Neuron (in vitro differentiated cells): ENCODE measurements at regions not wholly inside any gene's neighbourhood (a gene's known extent, or its start where the extent isn't known, plus 50 kb on each side); places are given as distances from the start of the nearest gene placed in this dataset.
"Not testable (repeated sequence)": the region's sequence is repeated elsewhere in the genome, so short reads cannot be mapped to it uniquely, and the experiment has no call there.

Source experiments
- H2AFZ ChIP-seq: one replicate; pipeline ENCODE4 v1.6.1; 2013; ENCODE audit warnings: low read depth, mild to moderate bottlenecking, inconsistent platforms, low read length, moderate library complexity
- H3K27me3 ChIP-seq: one replicate; pipeline ENCODE4 v1.6.1; 2013; ENCODE audit warnings: low read length; ENCODE audit not compliant: insufficient read depth
- H3K36me3 ChIP-seq: one replicate; pipeline ENCODE4 v1.6.1; 2013; ENCODE audit warnings: low read length; ENCODE audit not compliant: insufficient read depth
- H3K4me1 ChIP-seq: one replicate; pipeline ENCODE4 v1.6.1; 2013; ENCODE audit warnings: low read length; ENCODE audit not compliant: insufficient read depth
- H3K4me3 ChIP-seq: 2 replicates; pipeline ENCODE4 v1.5.1; 2013; ENCODE audit warnings: mild to moderate bottlenecking, low read length, moderate library complexity
- H3K9me3 ChIP-seq: one replicate; pipeline ENCODE4 v1.6.1; 2013; ENCODE audit warnings: low read length

DNA sequence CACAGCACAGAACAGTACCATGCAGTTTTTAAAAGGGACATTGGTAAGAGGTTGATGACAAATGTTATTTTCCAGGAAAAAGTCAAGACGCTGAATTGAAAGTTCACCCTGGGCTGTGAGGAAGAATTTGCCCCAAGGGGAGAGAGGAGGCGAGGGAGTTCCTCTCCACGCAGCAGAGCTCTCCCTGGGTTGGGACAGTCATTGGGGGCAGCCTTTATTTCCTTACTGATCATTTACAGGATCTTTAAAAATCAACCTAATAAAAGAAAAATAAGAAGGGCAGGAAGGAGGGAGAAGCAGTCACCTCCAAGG, 49.9 kb upstream of the WNT7B start:
- Histone ChIP-seq H3K9me3 (no peaks in the 10 kb centered on the region), H2AFZ (peak overlapping the region; percentile 34), H3K27me3 (peaks cover 69% of the 10 kb centered on the region), H3K36me3 (no peaks in the 10 kb centered on the region), H3K4me1 (peaks cover 4% of the 10 kb centered on the region), H3K4me3 (peak overlapping the region; percentile 34)

DNA sequence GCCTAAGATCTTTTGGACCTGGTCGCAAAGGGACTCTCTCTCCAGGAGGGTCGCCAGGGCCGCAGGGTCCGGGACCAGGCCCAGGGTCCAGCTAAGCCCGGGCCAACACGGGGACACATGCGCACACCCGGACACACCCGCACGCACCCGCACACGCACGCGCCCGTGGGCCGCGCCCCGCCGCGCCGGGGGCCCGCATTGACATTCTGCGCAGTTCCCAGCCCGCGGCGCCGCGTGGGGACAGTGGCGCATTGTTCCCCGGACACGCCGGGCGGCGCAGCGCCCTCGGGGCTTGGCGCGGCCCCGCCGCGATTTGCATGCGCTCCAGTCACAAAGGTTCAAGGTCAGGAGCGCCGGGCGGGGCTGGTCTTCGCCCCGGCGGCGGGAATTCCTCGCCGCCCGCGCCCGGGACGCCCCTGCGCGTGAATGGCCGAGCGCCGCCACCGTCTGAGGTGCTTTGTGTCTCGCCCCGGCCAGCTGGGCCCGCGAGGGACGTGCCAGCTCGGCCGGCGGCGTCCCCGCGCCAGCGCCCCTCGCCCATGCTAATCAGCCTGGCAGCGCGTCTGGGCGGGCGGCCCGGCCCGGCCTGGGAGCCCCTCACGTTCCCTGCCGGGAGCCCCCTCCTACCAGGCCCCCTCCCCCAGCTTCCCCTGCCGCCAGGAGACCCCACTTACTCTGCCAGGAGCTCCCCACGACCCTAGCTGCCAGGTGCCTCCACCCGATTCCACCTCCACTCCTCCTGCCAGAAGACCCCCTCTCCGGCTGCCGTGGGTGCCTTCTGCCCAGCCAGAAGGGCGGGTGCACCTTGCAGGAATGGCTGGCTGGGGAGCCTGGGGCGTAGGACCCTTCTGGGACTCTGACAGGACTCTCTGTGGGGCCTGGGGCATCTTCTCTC, 50.5 kb upstream of the WNT7B start:
- peaks cover 4% of the 10 kb centered on the region for H3K4me1 ChIP-seq
- H2AFZ ChIP-seq: peak overlapping the region; percentile 34
- H3K36me3 ChIP-seq: no peaks in the 10 kb centered on the region
- peaks cover 69% of the 10 kb centered on the region for H3K27me3 ChIP-seq
- no peaks in the 10 kb centered on the region for H3K9me3 ChIP-seq
- peak overlapping the region; percentile 34 for H3K4me3 ChIP-seq

DNA sequence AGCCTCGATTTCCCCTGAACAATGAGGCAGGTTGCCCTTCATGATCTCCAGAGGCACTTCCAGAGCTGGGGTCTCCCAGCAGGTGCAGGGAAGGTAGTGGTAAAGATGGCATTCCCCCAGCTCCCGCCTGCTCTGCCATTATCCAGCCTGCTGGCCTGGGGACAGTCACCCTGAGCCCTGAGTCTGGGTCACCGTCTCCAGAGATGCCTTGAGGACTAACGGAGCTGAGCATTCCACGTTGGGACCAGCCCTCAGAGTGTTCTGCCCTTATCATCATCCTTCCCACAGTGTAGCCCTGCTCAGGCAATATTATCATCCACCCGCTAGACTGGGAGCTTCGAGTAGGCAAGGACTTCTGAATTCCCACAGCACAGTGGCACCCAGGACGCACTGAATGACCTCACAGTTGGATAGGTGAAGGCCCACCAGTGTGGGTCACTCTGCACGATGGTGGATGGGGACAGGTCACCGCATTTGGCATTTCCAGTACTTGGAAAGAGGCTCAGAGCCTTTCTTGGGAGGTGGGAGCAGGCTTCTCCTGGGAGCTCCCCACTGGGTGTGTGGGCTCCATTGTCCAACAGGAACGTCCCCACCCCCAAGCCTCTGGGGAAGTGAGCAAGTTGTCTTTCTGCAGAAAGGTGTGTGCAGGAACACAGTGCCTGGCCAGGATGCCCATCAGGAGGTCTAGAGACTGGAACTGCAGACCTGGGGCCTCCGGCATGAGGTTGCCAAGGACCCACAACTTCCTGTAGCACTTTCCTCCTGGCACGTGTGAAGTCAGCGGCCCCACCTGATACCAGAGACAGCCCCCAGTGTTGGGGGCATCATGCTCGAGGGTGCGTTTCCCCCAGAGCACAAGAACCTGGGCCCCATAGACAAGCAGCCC, 51.4 kb upstream of the WNT7B start:
- Histone ChIP-seq H3K4me1 (peaks cover 4% of the 10 kb centered on the region), H3K27me3 (peaks cover 63% of the 10 kb centered on the region), H3K4me3 (no peak overlapping the region), H2AFZ (no peak overlapping the region), H3K36me3 (no peaks in the 10 kb centered on the region), H3K9me3 (no peaks in the 10 kb centered on the region)

DNA sequence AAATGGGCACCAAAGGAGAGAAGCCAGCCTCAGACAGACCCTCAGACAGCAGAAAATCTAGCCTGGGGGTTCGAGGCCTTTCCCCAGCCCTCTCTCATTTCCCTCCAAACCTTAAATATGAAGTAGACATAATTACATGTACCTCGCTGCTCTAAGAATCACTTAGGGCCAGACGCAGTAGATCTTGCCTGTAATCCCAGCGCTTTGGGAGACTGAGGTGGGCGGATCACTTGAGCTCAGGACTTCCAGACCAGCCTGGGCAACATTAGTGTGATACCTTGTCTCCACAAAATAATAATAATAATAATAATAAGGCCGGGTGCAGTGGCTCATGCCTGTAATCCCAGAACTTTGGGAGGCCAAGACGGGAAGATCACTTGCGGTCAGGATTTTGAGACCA, 52.1 kb upstream of the WNT7B start:
- peaks cover 57% of the 10 kb centered on the region for H3K27me3 ChIP-seq
- H3K4me3 ChIP-seq: no peak overlapping the region
- no peaks in the 10 kb centered on the region for H3K36me3 ChIP-seq
- no peak overlapping the region for H2AFZ ChIP-seq
- no peaks in the 10 kb centered on the region for H3K9me3 ChIP-seq
- H3K4me1 ChIP-seq: peaks cover 4% of the 10 kb centered on the region

DNA sequence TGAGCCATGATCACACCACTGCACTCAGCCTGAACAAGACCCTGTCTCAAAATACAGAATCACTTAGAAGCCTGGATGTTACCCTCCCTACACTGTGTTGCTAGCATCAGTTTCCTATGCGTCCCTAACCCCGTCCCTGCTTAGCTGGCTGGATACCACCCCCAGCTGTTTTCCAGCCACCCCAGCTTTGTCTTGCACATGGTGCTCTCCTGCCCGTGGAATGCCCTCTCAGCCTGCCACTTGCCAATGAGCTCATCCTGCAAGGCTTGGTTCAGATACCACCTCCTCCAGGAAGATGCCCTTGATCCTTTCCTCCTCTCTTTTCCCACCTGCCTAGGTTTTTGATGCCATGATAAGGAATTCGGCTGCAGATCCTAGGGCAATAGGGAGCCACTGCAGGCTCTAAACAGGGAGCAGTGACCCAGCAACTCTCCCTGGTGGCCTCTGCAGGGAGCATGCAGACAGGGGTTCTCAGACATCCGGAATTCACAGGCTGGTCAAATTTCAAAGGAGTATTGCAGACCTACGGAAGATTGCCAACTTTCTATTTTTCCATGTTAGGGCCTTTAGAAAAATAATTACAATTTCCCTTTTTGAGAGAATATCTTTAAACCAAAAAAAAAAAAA, 52.7 kb upstream of the WNT7B start:
- Histone ChIP-seq H2AFZ (no peak overlapping the region), H3K27me3 (peaks cover 51% of the 10 kb centered on the region), H3K9me3 (no peaks in the 10 kb centered on the region), H3K36me3 (no peaks in the 10 kb centered on the region), H3K4me1 (peaks cover 4% of the 10 kb centered on the region), H3K4me3 (no peak overlapping the region)

DNA sequence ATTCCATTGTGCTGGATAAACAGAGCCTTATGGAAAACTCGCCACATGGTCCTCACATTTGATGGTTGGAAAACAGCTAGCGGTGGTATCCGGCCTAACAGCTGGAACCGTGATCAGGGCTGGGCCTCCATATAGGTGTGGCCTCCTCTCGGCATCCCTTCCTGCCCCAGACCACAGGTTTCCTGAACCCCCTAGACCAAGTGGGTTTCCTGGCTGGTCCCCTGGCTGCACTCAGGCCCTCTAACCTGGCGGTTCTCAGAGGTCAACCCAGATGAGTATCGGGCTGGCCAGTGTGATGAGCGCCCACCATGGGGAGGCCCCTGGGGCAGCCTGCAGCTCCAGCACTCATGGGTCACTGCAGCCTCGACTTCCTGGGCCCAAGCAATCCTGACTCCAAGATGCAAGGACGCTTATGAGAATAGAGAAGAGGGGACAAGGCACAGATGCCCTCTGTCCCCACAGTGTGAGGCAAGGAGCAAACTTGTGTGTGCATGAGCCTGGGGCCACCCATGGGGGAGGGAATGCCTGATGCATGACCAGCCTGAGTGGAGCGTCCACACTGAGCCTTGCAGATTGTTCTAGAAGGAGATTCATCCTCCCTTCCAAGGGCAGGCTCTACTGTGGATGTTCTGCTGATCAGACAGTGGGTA, 53.4 kb upstream of the WNT7B start:
- H3K4me1 ChIP-seq: peaks cover 4% of the 10 kb centered on the region
- no peak overlapping the region for H3K4me3 ChIP-seq
- no peaks in the 10 kb centered on the region for H3K36me3 ChIP-seq
- H3K27me3 ChIP-seq: peaks cover 47% of the 10 kb centered on the region
- no peaks in the 10 kb centered on the region for H3K9me3 ChIP-seq
- H2AFZ ChIP-seq: no peak overlapping the region

DNA sequence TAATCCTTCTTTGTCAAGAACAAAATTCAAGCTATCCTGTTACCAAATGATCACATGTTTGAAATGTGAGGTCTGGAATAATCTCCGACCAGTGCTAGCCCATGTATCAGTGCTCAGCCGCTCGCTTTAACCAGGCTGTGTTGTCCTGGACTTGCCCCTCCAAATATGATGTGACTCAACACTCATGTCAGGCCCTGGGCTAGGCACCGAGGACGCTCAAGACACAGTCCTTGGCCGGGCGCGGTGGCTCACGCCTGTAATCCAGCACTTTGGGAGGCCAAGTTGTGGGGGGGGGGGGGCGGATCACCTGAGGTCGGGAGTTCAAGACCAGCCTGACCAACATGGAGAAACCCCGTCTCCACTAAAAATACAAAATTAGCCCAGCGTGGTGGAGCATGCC, 54.1 kb upstream of the WNT7B start:
- Histone ChIP-seq H2AFZ (no peak overlapping the region), H3K9me3 (no peaks in the 10 kb centered on the region), H3K4me1 (peaks cover 4% of the 10 kb centered on the region), H3K36me3 (no peaks in the 10 kb centered on the region), H3K4me3 (no peak overlapping the region), H3K27me3 (peaks cover 40% of the 10 kb centered on the region)

DNA sequence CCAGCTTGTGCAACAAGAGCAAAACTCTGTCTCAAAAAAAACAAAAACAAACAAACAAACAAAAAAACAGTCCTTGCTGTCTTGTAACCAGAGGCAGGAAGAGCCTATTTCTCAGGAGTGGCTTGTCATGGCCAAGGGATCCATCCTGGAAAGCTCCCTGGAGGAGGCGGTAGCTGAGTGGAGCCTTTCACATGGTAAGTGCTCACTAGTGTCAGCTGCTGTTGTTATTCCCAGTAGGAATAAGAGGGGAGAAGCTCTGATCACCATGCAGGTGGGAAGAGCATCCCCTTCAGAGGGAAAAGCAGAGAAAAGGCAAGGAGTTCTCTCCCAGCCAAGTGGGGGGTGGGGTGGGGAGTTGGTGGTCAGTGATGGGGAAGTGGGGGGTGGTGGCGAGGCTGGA, 54.6 kb upstream of the WNT7B start:
- Histone ChIP-seq H3K27me3 (peaks cover 35% of the 10 kb centered on the region), H3K4me1 (peaks cover 8% of the 10 kb centered on the region), H3K4me3 (no peak overlapping the region), H3K36me3 (no peaks in the 10 kb centered on the region), H3K9me3 (no peaks in the 10 kb centered on the region), H2AFZ (no peak overlapping the region)

DNA sequence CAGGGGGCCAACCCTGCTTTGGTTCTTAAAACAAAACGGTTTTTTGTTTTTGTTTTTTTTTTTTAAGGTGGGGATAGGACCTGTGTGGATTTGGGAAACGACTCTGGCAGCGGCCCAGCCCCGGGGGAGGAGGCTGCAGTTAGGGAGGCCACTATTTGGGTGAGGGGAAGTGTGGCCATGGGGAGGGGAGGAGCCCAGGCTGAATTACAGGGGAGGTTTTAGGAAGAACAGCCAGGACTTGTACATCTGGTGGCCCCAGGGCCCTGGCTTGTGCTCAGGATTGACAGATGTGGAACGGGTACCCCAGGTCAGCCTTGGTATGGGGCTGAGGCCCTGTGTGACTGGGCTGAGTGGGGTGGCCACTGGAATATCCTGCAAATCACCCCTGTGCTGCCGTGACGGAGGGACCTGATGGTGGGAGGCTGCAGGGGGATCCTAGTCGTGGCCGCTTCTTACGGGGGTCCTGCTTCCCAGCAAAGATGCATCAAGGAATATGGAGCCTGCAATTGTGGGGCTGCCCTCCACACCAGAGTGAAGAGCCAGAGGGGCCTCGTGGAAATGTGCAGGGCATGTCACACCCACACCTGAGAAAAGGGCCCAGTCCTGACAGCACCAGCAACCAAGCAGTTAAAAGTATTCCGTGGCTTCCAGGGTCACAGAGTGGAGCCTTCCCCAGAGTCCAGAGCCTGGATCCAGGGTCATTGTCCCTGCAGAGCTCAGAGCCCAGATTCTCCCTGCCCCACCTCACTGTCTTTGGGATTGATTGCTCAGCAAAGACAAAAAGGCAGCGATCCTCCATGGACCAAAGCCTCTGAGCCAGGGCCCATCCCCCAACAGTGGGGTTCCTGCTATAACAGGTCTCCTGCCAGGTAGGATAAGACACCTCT, 55.2 kb upstream of the WNT7B start:
- H3K27me3 ChIP-seq: peaks cover 28% of the 10 kb centered on the region
- H3K9me3 ChIP-seq: no peaks in the 10 kb centered on the region
- H2AFZ ChIP-seq: no peak overlapping the region

DNA sequence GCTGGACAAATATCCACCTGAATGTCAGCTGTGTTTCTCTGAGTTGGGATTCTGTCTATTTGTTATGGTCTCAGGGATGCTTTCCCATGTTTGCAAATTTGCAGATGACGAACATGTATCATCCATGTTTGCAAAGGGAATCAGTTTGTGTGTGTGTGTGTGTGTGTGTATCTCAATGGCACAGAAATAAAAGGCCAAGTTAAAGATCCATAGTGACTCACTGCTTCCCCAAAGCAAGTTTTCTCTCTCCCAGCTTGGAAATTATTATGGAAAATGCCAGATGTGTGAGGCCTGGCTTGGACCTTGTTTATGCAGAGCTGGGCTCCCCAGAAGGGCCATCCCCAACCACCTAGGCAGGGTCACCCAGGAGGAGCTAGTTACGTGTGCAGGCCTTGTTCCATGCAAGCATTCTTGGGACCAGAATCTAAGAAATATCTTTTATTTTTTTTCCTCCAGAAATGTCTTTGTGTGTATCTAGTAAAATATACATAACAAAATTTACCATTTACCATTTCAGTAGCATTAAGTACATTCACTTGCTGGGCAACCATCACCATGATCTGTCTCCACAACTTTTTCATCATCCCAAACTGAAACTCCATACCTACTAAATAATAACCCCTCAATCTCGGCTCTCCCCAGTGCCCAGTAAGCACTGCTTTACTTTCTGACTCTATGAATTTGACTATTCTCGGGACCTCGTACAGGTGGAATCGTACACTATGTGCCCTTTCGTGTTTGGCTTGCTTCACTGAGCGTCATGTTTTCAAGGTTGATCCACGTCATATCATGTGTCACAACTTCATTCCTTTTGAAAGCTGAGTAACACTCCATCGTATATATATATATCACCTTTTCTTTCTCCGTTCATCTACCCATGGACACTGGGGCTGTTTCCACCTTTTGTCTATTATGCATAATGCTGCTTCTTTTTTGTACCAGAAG, 56.6 kb upstream of the WNT7B start:
- Histone ChIP-seq H3K27me3 (peaks cover 17% of the 10 kb centered on the region), H2AFZ (no peak overlapping the region), H3K9me3 (no peaks in the 10 kb centered on the region), H3K4me1 (peaks cover 7% of the 10 kb centered on the region), H3K36me3 (no peaks in the 10 kb centered on the region), H3K4me3 (no peak overlapping the region)

More for the DNA sequence above, 55.2 kb upstream of the WNT7B start:
- no peak overlapping the region for H3K4me3 ChIP-seq
- H3K36me3 ChIP-seq: no peaks in the 10 kb centered on the region
- peaks cover 7% of the 10 kb centered on the region for H3K4me1 ChIP-seq

DNA sequence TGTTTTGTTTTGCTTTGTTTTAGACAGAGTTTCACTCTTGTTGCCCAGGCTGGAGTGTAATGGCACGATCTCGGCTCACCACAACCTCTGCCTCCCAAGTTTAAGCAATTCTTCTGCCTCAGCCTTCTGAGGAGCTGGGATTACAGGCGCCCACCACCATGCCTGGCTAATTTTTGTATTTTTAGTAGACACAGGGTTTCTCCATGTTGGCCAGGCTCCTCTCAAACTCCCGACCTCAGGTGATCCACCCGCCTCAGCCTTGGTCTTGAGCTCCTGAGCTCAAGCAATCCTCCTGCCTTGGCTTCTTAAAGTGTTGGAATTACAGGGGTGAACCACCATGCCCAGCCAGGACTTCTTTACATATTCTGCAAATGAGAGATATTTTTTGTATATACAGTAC, 57.5 kb upstream of the WNT7B start:
- H3K4me3 ChIP-seq, H3K4me1 ChIP-seq, H2AFZ ChIP-seq, H3K36me3 ChIP-seq, H3K9me3 ChIP-seq: not testable (repeated sequence)
- H3K27me3 ChIP-seq: peaks cover 12% of the 10 kb centered on the region
